ENCODE measurements at regions not wholly inside any gene's neighbourhood (a gene's known extent, or its start where the extent isn't known, plus 50 kb on each side); places are given as distances from the start of the nearest gene placed in this dataset.

- TF ChIP-seq POLR2A (IDR thresholded peaks at IDR 0.05), result no peak
- TF ChIP-seq, protein P1, sequence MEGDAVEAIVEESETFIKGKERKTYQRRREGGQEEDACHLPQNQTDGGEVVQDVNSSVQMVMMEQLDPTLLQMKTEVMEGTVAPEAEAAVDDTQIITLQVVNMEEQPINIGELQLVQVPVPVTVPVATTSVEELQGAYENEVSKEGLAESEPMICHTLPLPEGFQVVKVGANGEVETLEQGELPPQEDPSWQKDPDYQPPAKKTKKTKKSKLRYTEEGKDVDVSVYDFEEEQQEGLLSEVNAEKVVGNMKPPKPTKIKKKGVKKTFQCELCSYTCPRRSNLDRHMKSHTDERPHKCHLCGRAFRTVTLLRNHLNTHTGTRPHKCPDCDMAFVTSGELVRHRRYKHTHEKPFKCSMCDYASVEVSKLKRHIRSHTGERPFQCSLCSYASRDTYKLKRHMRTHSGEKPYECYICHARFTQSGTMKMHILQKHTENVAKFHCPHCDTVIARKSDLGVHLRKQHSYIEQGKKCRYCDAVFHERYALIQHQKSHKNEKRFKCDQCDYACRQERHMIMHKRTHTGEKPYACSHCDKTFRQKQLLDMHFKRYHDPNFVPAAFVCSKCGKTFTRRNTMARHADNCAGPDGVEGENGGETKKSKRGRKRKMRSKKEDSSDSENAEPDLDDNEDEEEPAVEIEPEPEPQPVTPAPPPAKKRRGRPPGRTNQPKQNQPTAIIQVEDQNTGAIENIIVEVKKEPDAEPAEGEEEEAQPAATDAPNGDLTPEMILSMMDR (IDR thresholded peaks at IDR 0.05), result no peak
Observed at GRCh38 chr5:28678899-28679298, 1640.5 kb upstream of the CDH9 start.

Data from testis (tissue), 2 donors.